Colonic mucosa (tissue), 4 donors: ENCODE measurements at regions not wholly inside any gene's neighbourhood (a gene's known extent, or its start where the extent isn't known, plus 50 kb on each side); places are given as distances from the start of the nearest gene placed in this dataset.

ENCODE experiments used
- DNase-seq: peaks from one replicate; pipeline ENCODE4 v3.0.0-alpha.2; 2020
- H3K27ac ChIP-seq: fragments of 200-600 bp; one replicate; pipeline ENCODE4 v1.8.0; 2021
- H3K27me3 ChIP-seq: fragments of 200-600 bp; one replicate; pipeline ENCODE4 v1.8.0; 2021
- H3K36me3 ChIP-seq: fragments of 200-600 bp; one replicate; pipeline ENCODE4 v1.8.0; 2021
- H3K4me1 ChIP-seq: fragments of 200-600 bp; one replicate; pipeline ENCODE4 v1.8.0; 2021; ENCODE audit warnings: mild to moderate bottlenecking
- H3K4me3 ChIP-seq: fragments of 200-600 bp; one replicate; pipeline ENCODE4 v1.8.0; 2021
- H3K9ac ChIP-seq, 2 donors: one replicate each; pipeline ENCODE4 v1.7.0; 2013; ENCODE audit warnings: control low read depth in 2 of 2, low read depth in 2 of 2, low read length in 2 of 2
- H3K9me3 ChIP-seq: fragments of 200-600 bp; one replicate; pipeline ENCODE4 v1.8.0; 2021
- intact Hi-C: fragments of 100-400 bp; cut with DNase I; formaldehyde crosslinking; loops from one replicate; pipeline ENCODE4 v1.14.1; 2022
- TF ChIP-seq, protein P1 (sequence below): fragments of 200-600 bp; IDR thresholded peaks from one replicate; pipeline ENCODE4 v1.8.0; 2022; ENCODE audit warnings: antibody characterized with exemption, mild to moderate bottlenecking
- donor health status: healthy.
- donor health status: DM: no; HTN: no; CAD: no.
- donor health status: DM: no; HTN: no; CAD: no.

DNA sequence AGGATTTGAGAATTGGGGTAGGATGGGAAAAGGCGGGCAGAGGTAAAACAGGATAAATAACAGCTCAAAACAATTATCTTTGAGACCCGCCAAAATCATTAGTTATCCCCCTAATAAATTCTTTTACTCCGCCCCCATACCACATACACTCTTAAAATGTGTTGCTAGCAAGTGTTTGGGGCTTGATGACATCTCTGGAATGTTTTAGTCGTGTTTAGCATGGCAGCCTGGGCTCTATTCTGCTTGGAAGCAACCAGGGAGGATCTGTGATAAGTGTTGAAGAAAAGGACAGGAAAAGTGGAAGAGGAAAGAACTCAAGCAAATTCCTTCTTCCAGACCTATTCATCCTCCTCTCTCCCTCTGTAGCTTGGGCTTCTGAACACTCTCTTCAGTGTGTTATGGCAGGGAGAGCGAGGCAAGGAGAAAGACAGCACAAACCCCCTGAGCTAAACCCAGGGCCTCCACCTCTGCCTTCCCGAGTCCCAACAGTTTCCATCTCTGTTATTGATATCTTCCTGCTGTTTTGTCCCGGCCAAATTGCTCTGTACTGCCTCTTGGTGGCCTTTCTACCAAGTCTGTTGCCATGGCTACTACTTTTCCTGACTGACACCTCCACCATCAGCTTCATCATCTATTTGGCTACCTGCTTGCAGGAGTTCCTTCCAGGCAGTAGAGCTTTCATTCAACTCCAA, 135.8 kb downstream of the RPL22L1 start:
- Histone ChIP-seq H3K27ac (no peak overlapping the region), H3K27me3 (no peaks in the 10 kb centered on the region), H3K4me3 (no peak overlapping the region), H3K9ac (no peak overlapping the region), H3K9me3 (no peaks in the 10 kb centered on the region), H3K36me3 (no peaks in the 10 kb centered on the region), H3K4me1 (no peaks in the 10 kb centered on the region)
- DNase-seq = no peak
- intact Hi-C loops = no loop called here
- TF ChIP-seq, protein P1, sequence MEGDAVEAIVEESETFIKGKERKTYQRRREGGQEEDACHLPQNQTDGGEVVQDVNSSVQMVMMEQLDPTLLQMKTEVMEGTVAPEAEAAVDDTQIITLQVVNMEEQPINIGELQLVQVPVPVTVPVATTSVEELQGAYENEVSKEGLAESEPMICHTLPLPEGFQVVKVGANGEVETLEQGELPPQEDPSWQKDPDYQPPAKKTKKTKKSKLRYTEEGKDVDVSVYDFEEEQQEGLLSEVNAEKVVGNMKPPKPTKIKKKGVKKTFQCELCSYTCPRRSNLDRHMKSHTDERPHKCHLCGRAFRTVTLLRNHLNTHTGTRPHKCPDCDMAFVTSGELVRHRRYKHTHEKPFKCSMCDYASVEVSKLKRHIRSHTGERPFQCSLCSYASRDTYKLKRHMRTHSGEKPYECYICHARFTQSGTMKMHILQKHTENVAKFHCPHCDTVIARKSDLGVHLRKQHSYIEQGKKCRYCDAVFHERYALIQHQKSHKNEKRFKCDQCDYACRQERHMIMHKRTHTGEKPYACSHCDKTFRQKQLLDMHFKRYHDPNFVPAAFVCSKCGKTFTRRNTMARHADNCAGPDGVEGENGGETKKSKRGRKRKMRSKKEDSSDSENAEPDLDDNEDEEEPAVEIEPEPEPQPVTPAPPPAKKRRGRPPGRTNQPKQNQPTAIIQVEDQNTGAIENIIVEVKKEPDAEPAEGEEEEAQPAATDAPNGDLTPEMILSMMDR = no peak

DNA sequence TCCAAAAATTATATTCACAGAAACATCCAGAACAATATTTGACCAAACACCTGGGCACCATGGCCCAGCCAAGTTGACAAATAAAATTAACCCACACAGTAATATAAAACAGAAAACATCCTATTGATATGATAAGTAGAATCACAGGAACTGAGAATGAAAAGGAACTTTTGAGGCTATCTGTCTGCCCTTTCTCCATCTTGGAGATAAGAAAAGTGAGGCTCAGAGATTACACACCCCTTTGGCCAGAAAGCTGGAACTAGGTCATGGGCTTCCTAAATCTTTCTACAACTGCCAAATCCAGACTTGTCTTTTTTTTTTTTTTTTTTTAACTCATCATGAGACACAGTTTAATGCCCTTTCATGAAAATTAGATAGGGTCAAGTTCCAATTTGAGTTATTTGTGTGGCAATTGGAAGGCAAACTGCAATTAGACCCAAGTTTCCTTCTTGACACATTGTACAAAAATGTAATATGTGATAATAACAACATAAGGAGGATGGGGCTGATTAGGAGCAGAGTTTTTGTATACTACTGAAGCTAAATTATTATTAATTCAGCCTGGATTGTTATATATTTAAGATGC, 137.2 kb downstream of the RPL22L1 start:
- Histone ChIP-seq H3K9me3 (no peaks in the 10 kb centered on the region), H3K27ac (no peak overlapping the region), H3K36me3 (no peaks in the 10 kb centered on the region), H3K27me3 (no peaks in the 10 kb centered on the region), H3K4me3 (no peak overlapping the region), H3K4me1 (no peaks in the 10 kb centered on the region), H3K9ac (no peak overlapping the region)
- no peak for DNase-seq
- TF ChIP-seq, protein P1 = no peak
- intact Hi-C loops = no loop called here

DNA sequence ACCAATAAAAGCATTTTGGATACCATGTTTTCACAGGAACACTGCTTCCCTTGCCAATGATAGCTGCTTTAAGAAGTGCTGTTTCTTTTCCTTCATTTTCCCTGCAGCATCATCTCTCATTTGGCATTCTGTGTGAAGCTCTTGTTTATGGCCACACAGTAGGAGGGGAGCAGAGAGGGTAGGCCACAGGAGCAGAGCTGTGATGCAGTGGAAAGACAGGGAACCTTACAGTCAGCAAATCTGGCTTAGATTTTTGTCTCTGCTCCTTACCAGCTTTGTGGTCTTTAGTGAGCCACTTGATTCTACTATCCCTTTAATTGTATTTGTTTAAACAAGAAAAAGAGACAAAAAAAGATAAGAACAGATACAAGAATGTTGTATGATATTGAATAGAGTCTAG, 138.7 kb downstream of the RPL22L1 start:
- TF ChIP-seq, protein P1 = no peak
- H3K27me3 ChIP-seq = no peaks in the 10 kb centered on the region
- no peak overlapping the region for H3K4me3 ChIP-seq
- H3K9ac ChIP-seq = no peak overlapping the region
- DNase-seq = no peak
- H3K9me3 ChIP-seq = no peaks in the 10 kb centered on the region
- H3K27ac ChIP-seq = no peak overlapping the region
- H3K36me3 ChIP-seq = no peaks in the 10 kb centered on the region
- intact Hi-C loops = no loop called here
- H3K4me1 ChIP-seq = no peaks in the 10 kb centered on the region

DNA sequence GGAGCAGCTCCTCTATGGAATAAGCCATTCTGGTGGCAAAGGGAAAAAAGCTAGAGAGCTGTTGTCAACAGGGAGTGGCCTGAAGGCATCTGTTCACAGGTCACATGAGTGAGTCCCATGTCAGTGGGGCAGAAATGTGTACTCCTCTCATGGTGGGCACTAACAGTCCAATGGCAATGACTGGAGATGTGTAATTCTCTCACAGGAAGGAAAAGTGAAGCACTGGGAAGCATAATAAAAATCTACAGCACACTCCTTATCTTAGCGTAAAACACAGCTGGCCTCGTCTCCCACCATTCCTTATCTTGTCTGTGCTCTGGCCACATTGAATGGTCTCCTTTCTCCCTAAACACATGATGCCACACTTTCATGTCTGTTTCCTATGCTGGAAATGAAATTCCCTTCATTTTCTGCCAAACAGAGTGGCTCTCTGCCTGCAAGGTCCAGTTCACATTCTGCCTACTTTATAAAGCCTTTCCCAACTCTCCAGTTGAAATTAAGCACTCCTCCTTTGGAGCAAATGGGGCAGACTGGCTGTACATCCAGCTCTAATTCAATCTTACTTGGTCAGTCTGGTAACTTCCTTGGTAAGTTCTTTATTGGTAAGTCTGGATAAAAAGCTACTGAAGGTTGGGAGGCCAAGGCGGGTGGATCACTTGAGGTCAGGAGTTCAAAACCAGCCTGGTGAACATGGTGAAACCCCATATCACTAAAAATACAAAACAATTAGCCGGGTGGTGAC, 139.8 kb downstream of the RPL22L1 start:
- TF ChIP-seq, protein P1 = no peak
- intact Hi-C loops = no loop called here
- no peak for DNase-seq
- no peaks in the 10 kb centered on the region for H3K36me3 ChIP-seq
- no peak overlapping the region for H3K4me3 ChIP-seq
- no peaks in the 10 kb centered on the region for H3K9me3 ChIP-seq
- H3K9ac ChIP-seq = no peak overlapping the region
- no peak overlapping the region for H3K27ac ChIP-seq
- H3K4me1 ChIP-seq = no peaks in the 10 kb centered on the region
- H3K27me3 ChIP-seq = no peaks in the 10 kb centered on the region

DNA sequence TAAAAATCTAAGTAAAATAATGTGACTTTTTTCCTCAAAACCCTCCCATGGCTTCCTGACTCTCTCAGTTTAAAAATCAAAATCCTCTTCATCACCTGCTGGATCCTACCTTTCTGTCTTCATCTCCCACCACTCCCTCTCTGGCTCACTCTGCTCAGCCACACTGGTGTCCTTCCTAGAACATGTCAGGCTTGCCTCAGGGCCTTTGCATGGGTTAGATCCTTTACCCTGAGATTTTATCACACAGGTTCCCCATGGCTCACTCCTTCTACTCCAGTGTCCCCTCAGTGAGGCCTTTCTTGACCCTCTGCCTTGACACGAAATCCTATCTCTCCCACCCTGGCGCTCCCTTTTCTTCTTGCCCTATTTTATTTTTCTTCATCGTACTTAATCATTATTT, 141.8 kb downstream of the RPL22L1 start:
- Histone ChIP-seq H3K27me3 (no peaks in the 10 kb centered on the region), H3K36me3 (no peaks in the 10 kb centered on the region), H3K27ac (no peak overlapping the region), H3K4me3 (no peak overlapping the region), H3K4me1 (no peaks in the 10 kb centered on the region), H3K9ac (no peak overlapping the region), H3K9me3 (no peaks in the 10 kb centered on the region)
- intact Hi-C loops = no loop called here
- TF ChIP-seq, protein P1 = no peak
- no peak for DNase-seq
